A673 (cell line): ENCODE measurements at regions not wholly inside any gene's neighbourhood (a gene's known extent, or its start where the extent isn't known, plus 50 kb on each side); places are given as distances from the start of the nearest gene placed in this dataset.
A peak's percentile ranks its signal among the peaks of the same experiment; 100 is the strongest.
"Not testable (repeated sequence)": the region's sequence is repeated elsewhere in the genome, so short reads cannot be mapped to it uniquely, and the experiment has no call there.

ENCODE experiments used
- BruUV-seq: library from RNA; stranded (reverse); fragments of 400-500 nt; replicated peaks from 2 replicates; lab custom pipeline; 2021; lab: Mats Ljungman, UMichigan
- CTCF ChIA-PET: fragments of 300-600 bp; sonication (Branson Sonifier 250); formaldehyde crosslinking; loops from one replicate; lab custom pipeline; 2022; ENCODE audit warnings: antibody characterized with exemption; lab: Charles Lee
- POLR2A ChIA-PET: fragments of 300-600 bp; sonication (Branson Sonifier 250); formaldehyde crosslinking; loops from one replicate; lab custom pipeline; 2022; ENCODE audit warnings: antibody characterized with exemption; ENCODE audit not compliant: low non-redundant PET; lab: Charles Lee
- DNase-seq: peaks from one replicate; pipeline ENCODE4 v3.0.0-alpha.2; 2015; ENCODE audit warnings: low spot score
- H3K27ac ChIP-seq: fragments of 200-600 bp; sonication (generic); 2 replicates; pipeline ENCODE4 v1.5.1; 2016; ENCODE audit warnings: mixed run types, low read depth, mild to moderate bottlenecking, mixed read lengths, antibody characterized with exemption, low read length; ENCODE audit not compliant: poor library complexity, severe bottlenecking
- H3K27me3 ChIP-seq: fragments of 200-600 bp; sonication (generic); replicated peaks from 2 replicates; pipeline ENCODE4 v1.6.1; 2017; ENCODE audit warnings: mixed run types, low read depth, mild to moderate bottlenecking, mixed read lengths, antibody characterized with exemption, low read length; ENCODE audit not compliant: insufficient read depth, poor library complexity
- H3K36me3 ChIP-seq: fragments of 200-600 bp; sonication (generic); 2 replicates; pipeline ENCODE4 v1.6.1; 2016; ENCODE audit warnings: mixed run types, mild to moderate bottlenecking, mixed read lengths, antibody characterized with exemption, low read length; ENCODE audit not compliant: insufficient read depth, poor library complexity, severe bottlenecking
- H3K4me1 ChIP-seq: fragments of 200-600 bp; sonication (generic); 2 replicates; pipeline ENCODE4 v1.6.1; 2017; ENCODE audit warnings: mixed run types, mild to moderate bottlenecking, mixed read lengths, antibody characterized with exemption, low read length; ENCODE audit not compliant: insufficient read depth, poor library complexity, severe bottlenecking
- H3K4me3 ChIP-seq: fragments of 200-600 bp; sonication (generic); 2 replicates; pipeline ENCODE4 v1.5.1; 2016; ENCODE audit warnings: low read depth, mixed run types, mild to moderate bottlenecking, mixed read lengths, low read length; ENCODE audit not compliant: poor library complexity, severe bottlenecking
- H3K9me3 ChIP-seq: fragments of 200-600 bp; sonication (generic); 2 replicates; pipeline ENCODE4 v1.6.1; 2016; ENCODE audit warnings: mixed run types, low read depth, mild to moderate bottlenecking, mixed read lengths, antibody characterized with exemption, low read length; ENCODE audit not compliant: poor library complexity, severe bottlenecking
- EZH2 ChIP-seq: fragments of 200-600 bp; sonication (generic); IDR thresholded peaks from 2 replicates; pipeline ENCODE4 v1.6.1; 2017; ENCODE audit warnings: borderline replicate concordance, low read depth, mild to moderate bottlenecking, mixed read lengths, antibody characterized with exemption, low read length; ENCODE audit not compliant: poor library complexity, severe bottlenecking
- intact Hi-C: fragments of 100-400 bp; cut with micrococcal nuclease; formaldehyde crosslinking; loops from one replicate; pipeline ENCODE4 v1.10.0; 2022; ENCODE audit not compliant: unreplicated experiment
- TF ChIP-seq, protein P1 (sequence below): fragments of 300-800, 200-600 bp; sonication (generic); conservative IDR thresholded peaks from 2 replicates; pipeline ENCODE4 v1.5.1; 2017; ENCODE audit warnings: low read depth, mild to moderate bottlenecking, antibody characterized with exemption, low read length, moderate library complexity, mixed read lengths

DNA sequence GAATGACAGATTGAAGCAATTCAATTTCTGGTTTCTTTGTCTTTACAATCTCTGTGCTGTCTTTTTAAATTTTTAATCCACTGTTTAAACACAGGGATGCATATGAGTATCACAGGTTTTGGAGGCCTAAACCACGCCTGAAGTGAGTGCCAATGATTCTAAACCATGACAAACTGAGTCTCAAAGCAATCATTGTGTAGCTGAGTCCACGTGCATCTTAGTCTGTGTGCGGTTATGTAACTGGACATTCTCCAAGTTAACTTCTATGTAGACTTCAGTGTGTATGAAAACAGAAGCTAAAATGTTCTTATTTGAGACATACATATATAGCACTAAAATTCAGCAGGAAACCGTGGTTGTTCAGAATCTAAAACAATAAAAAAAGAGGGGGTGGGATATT is 79.3 kb upstream of the ST8SIA6 start:
- ChIA-PET CTCF (no interaction called here), POLR2A (no interaction called here)
- no peaks in the 10 kb centered on the region for H3K36me3 ChIP-seq
- no peaks in the 10 kb centered on the region for H3K9me3 ChIP-seq
- no peak overlapping the region for H3K4me3 ChIP-seq
- no TSS peak for BruUV-seq
- no peak for DNase-seq
- H3K27ac ChIP-seq: no peak overlapping the region
- intact Hi-C loops: no loop called here
- H3K4me1 ChIP-seq: peaks cover 3% of the 10 kb centered on the region
- no peaks in the 10 kb centered on the region for H3K27me3 ChIP-seq
- no peak for TF ChIP-seq EZH2
- TF ChIP-seq, protein P1, sequence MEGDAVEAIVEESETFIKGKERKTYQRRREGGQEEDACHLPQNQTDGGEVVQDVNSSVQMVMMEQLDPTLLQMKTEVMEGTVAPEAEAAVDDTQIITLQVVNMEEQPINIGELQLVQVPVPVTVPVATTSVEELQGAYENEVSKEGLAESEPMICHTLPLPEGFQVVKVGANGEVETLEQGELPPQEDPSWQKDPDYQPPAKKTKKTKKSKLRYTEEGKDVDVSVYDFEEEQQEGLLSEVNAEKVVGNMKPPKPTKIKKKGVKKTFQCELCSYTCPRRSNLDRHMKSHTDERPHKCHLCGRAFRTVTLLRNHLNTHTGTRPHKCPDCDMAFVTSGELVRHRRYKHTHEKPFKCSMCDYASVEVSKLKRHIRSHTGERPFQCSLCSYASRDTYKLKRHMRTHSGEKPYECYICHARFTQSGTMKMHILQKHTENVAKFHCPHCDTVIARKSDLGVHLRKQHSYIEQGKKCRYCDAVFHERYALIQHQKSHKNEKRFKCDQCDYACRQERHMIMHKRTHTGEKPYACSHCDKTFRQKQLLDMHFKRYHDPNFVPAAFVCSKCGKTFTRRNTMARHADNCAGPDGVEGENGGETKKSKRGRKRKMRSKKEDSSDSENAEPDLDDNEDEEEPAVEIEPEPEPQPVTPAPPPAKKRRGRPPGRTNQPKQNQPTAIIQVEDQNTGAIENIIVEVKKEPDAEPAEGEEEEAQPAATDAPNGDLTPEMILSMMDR: no peak

DNA sequence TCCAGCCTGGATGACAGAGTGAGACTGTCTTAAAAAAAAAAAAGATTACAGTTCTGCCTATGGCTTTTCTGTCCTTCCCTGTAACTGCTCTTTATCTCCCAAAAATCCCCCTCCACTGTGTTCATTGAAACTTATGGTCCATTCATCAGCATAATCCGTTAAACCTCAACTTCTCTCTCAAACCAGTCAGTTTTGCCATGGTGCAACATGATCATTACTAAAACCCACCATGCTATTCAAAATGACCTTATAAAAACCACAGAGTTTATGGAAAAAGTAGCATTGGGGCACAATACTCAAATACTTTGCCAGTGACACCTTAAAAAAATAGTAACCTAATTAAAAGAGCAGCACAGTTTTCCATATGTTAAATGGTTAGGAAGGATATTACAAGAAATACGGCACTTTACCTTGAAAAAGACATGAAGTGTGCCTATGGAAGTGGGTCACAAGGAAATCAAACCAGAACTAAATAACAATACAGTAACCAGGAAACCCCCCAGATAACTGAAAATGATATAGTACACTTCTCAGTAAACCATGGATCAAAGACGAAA is 74.0 kb upstream of the ST8SIA6 start:
- intact Hi-C loops: no loop called here
- DNase-seq: no peak
- H3K27ac ChIP-seq: no peak overlapping the region

DNA sequence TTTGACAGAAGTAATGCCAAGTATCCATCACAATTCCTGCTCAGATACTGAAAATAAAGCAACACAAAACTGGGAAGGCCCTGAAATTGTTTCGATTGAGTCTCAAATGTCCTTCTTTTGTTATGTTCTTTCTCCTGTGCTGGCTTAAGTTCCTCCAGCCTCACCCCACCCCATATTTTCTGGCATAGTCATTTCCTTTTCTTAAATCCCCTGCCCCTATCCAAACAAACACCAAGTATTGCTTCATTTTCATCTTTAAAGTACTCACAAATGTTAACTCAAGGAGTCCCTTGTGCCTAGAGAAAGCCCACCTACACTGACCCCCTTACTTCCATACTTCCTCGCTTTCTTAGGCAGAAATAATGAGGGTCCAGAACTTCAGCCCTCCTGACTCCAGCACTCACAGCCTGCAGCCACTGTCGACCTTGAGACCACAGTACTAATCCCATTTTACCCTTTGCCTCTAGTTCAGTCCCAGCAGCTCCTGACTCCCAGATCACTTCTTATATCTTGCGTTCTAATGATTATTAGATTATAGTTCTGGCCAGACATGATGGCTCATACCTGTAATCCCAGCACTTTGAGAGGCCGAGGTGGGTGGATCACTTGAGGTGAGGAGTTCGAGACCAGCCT is 73.2 kb upstream of the ST8SIA6 start:
- H3K36me3 ChIP-seq: no peaks in the 10 kb centered on the region
- BruUV-seq: no TSS peak
- H3K4me1 ChIP-seq: no peaks in the 10 kb centered on the region
- CTCF ChIA-PET: no interaction called here
- no peak overlapping the region for H3K27ac ChIP-seq
- intact Hi-C loops: no loop called here
- POLR2A ChIA-PET: no interaction called here
- no peaks in the 10 kb centered on the region for H3K9me3 ChIP-seq
- H3K4me3 ChIP-seq: no peak overlapping the region
- no peaks in the 10 kb centered on the region for H3K27me3 ChIP-seq
- peak; percentile 26 for DNase-seq
- TF ChIP-seq, protein P1: no peak
- no peak for TF ChIP-seq EZH2

More for the DNA sequence above, 74.0 kb upstream of the ST8SIA6 start:
- no peak for TF ChIP-seq EZH2
- TF ChIP-seq, protein P1: no peak
- H3K9me3 ChIP-seq: no peaks in the 10 kb centered on the region
- H3K4me3 ChIP-seq: no peak overlapping the region
- no peaks in the 10 kb centered on the region for H3K4me1 ChIP-seq
- BruUV-seq: no TSS peak
- H3K36me3 ChIP-seq: no peaks in the 10 kb centered on the region
- ChIA-PET CTCF (no interaction called here), POLR2A (no interaction called here)
- no peaks in the 10 kb centered on the region for H3K27me3 ChIP-seq

DNA sequence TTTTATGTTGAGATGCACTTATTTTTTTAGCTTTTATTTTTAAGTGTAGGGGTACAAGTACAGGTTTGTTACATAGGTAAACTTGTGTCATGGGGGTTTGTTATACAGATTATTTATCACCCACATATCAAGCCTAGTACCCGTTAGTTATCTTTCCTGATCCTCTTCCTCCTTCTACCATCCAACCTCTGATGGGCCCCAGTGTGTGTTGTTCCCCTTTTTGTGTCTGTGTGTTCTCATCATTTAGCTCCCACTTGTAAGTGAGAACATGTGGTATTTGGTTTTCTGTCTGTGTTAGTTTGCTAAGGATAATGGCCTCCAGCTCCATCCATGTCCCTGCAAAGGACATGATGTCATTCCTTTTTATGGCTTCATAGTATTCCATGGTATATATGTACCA is 72.2 kb upstream of the ST8SIA6 start:
- H3K4me3 ChIP-seq, H3K4me1 ChIP-seq, H3K27me3 ChIP-seq, H3K9me3 ChIP-seq, BruUV-seq, H3K36me3 ChIP-seq, intact Hi-C loops, POLR2A ChIA-PET, H3K27ac ChIP-seq, CTCF ChIA-PET, DNase-seq: not testable (repeated sequence)
